T-helper 2 cell treated with Interferon-gamma antibody and Interleukin-4, amounts not matched to agents 100 ng/mL and 5 ng/mL, for 36 hours (primary cell): ENCODE measurements at regions not wholly inside any gene's neighbourhood (a gene's known extent, or its start where the extent isn't known, plus 50 kb on each side); places are given as distances from the start of the nearest gene placed in this dataset.
"Not testable (repeated sequence)": the region's sequence is repeated elsewhere in the genome, so short reads cannot be mapped to it uniquely, and the experiment has no call there.

Experiments used
- intact Hi-C: fragments of 100-400 bp; cut with micrococcal nuclease; formaldehyde crosslinking; loops from one replicate; pipeline ENCODE4 v1.15.1; 2023

DNA sequence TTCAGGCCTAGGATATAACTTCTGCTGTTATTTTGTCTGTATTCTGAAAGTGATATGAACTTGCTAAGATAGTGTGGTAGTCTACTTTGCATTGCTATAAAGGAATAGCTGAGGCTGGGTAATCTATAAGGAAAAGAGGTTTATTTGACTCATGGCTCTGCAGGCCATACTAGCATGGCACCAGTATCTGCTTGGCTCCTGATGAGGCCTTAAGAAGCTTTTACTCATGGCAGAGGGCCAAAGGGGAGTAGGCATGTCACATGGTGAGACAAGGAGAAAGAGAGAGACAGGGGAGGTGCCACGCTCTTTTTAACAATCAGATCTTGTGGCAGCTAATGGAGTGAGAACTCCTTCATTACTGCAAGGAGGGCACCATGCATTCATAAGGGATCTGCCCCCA is 247.3 kb downstream of the GPAT3 start:
- intact Hi-C loops: no loop called here

DNA sequence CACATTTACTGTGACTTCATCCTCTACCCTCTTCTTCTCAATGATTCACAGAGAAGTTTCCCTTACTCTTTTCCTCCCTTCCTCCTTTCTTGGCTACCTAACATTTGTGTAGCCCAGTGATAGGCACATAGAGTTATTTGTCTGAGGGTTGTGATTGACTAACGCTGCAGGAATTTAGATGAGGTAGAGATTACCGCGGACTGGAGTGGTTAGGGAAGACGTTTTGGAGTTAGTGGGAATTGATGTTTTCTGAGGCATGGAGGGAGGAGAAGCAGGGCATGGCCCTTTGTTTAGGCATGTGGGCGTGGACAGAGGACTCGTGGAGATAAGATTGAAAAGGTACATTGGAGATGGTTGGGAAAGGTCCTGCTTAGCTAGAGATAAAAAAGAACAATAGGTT is 246.7 kb downstream of the GPAT3 start:
- intact Hi-C loops: no loop called here

DNA sequence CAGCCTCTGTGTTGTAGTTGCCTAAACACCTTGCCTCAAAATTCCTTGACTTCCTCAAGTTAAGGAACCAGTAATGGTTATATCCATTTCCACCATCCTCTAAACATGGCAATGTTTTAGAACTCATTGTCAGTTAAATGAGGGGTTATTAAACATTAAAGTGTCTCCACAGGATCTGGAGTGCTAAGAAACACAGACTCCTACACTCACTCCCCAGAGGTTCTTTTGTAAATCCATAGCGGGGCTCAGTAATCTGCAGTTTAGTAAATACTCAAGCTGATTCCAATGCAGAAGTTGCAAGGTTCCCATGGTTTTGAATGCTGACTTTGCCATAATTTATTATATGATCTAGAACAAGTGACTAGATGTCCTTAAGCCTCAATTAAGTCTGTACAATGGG is 245.5 kb downstream of the GPAT3 start:
- intact Hi-C loops: no loop called here

DNA sequence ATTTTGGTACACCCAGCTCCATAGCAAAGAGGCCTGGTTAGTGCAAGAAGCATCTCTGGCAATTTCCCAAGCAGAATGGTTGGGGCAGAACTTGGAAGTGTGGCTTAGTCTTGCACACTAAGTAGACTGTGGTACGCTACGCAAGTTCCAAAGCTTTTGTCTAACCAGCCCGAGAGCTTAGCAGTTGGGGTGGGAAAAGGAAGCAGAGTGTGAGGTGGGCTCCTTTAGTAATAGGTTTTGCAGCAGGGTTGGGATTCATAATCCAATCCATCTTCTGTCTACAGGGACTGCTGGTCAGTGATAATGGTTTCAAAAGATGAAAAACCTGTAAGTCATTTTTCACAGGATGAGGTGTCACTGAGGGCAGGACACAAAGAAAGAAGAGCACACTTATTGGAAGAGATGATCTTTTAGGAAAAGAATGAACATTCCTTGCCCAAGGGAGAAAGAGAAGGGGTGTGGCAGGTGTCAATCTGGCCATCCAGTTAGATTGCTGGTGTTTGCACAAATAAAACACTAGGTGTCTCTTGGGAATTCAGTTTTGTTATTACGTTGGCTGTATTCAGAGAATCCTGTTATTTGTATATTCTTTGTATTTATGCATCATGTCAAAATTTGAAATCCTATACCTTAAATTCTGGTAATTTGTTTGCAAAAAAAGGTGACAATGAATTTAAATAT is 244.3 kb downstream of the GPAT3 start:
- intact Hi-C loops: no loop called here

DNA sequence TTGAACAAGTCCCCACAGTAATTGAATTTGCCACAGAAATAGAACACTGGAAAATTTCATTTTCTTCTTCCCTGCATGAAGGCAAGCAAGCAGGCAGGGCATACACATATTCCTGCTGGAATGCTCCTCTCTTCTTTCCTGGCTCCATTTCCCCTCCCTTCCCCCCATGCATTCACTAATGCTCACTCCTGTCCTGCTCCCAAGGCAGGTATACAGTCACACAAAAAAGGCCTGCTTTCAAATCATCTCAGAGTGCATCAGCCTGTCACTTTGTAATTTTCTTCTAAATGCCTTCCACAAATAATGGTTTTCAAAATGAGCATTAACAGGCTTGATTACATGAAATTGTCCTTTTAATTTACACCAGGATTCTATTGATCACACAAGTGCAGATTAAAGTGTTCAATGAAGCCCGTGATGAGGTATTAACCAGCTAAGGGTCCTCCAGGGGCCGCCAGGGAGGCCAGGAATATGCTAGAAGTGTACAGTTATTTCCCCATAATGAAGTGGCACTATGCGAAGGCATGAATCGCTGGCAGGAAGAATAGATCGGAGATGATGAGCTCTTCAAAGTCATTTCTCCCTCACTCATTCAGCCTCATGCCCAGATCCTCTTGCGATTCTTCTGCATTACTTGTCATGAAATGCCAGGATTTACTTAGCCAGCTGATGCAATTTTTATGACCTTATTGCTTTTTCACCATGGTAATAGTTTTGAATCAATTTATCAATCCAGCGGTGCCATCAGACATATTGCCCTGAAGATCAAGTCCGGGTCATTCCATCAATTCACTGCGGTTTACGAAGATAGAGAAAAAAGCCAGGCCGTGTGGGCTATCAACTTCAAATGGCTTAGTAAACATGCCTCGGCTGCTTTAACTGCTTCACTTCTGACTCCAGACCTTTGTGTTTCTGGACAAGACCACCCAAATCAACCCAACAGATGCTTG is 243.5 kb downstream of the GPAT3 start:
- intact Hi-C loops: no loop called here

DNA sequence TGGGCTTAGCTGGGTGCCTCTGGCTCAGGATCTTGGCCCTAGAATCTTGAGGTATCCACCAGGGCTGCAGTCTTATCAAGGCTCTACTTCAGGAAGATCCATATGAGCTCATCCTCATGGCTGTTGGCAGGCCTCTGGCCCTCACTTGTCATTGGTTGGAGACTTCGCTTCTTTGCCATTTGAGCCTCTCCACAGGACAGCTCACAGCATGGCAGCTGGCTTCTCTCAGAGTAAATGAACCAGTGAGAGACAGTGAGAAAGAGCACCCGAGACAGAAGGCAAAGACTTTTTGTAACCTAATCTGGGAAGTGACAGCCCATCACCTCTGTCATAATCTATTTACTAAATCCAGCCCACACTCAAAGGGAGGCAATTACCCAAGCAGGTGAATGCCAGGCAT is 236.8 kb downstream of the GPAT3 start:
- intact Hi-C loops: no loop called here

DNA sequence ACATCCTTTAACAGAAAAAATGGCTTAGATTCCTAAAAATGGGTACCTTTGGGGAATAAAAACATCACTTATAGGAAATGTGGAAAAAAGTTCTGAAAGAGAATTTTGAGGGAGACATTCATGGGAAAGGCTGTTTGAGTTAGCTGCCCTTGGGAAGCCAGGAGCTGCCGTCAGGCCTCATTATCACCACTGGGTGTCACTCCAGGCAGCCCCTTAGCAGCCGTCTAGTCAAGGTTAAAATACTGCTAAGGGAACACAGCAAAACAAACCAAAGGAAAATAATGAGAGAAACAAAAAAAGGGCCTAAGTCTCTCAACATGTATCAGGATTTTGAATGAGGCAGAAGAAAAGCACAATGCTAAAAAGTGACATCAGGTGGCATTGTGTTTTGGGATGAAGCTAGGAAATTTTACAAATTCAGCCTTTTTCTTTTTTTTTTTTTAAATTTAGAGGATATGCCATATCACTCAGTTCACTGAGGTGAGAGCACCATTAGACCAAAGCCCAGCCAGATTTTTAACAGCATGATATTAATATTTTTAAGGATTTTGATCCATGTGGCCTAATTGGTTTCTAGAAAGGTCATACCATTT is 235.3 kb downstream of the GPAT3 start:
- intact Hi-C loops: no loop called here

DNA sequence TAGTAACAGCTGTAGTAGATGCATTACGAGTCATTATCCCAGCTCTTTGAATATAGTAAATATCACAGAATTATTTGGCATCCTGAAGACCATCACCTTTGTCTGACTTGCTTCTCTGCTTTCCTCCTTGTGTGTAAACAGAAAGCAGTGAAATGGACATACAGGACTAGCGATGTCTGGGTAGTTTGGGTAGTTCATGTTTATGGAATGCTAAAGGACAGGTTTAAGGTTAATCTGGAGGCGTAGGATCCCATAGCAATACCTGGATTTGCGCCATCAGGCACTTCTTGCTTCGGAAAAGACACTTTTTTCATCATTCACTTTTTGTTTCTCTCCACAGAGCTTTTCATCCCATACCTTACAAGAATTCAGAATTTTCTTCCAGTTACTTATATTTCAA is 232.2 kb downstream of the GPAT3 start:
- intact Hi-C loops: no loop called here

DNA sequence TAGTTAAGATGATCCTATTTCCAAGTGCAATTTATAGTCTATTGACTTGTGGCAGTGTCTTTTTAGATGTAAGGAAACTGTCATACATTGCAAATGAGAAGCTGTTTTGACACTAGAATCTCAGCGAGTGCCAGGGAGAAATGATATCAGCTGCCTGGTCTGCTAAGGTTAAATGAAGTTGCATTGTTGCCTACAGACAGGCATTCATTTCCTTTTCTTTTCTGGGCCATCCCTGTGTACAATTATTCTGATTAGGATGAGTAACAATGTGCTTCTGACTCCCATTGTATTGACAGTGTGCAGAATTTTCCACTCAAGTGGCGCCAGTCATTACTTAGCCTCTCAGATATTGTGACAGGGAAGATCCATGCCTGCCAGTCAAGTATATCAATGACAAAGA is 231.2 kb downstream of the GPAT3 start:
- intact Hi-C loops: no loop called here

DNA sequence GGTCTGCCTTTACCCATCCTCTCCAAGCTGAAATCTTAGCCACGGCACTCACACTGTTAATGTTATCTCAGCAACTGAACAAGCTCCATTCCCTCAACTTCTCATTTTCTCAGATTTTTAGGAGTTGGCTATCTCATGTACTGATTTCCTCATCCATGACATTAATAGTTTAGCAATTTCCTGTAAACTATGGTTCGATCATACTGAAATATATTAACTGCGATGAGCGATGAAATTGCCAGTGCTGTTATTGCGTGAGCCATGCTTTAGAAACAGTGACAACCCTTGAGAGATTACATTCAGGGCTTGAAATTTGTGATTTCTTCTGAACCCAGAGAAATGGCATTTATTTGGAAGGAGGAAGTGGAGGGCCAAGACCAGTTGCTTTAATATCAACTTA is 223.7 kb downstream of the GPAT3 start:
- intact Hi-C loops: no loop called here

DNA sequence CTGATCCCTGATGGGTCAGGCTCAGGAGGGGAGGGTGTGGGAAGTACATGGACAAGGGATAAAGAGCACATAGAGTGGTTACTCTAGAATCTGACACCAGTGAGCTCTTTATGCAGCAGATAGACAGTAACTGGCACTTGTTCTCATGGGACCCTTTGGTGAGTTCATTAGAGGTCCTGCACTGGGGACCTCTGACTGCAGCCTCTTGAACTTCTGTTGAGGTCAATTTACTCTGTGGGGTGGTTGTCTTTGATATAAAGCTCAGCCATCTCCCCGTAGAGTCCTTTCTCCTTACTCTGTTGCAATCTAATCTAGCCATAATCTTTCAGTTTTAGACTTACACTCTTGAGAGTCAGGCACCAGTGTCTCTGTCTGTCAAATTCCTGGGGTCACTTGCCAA is 222.4 kb downstream of the GPAT3 start:
- intact Hi-C loops: no loop called here

DNA sequence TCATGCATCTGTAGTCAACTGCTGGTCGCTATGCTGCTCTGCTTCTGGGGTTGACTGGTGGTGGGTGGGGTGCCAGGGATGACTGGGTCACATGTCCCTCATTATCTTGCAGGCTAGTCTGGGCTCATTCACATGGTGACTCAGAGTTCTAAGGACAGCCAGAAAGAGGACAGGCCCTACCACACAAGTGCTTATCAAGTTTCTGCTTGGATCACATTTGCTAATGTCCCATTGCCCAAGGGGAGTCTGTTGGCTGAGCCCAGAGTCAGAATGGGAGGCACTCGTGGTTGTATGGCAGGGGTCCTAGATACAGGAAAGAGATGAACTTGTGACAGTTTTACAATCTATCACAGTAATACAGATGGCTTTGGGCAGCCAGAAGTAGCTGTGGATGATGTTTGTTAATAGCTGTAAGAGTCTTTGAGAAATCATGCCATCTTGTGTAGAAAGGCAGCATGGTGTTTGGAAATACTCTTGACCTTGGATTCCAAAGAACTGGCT is 221.3 kb downstream of the GPAT3 start:
- intact Hi-C loops: no loop called here

DNA sequence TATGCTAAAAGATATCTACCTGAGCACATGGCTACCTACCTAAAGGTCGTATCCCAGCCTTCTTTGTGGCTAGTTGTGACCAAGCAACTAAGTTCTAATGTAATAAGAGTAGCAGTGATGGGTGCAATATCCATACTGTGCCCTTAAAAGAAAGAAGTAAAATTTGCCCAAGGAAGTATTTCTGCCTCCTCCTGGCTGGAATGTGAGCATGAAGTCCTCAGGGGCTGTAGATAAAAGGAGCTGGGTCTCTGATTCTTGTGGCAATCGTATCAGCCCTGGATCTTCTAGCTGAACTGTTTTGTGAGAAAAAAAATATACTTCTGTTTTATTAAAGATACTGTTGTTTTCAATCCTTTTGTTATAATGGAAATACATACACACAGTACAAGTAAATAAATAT is 217.4 kb downstream of the GPAT3 start:
- intact Hi-C loops: no loop called here

DNA sequence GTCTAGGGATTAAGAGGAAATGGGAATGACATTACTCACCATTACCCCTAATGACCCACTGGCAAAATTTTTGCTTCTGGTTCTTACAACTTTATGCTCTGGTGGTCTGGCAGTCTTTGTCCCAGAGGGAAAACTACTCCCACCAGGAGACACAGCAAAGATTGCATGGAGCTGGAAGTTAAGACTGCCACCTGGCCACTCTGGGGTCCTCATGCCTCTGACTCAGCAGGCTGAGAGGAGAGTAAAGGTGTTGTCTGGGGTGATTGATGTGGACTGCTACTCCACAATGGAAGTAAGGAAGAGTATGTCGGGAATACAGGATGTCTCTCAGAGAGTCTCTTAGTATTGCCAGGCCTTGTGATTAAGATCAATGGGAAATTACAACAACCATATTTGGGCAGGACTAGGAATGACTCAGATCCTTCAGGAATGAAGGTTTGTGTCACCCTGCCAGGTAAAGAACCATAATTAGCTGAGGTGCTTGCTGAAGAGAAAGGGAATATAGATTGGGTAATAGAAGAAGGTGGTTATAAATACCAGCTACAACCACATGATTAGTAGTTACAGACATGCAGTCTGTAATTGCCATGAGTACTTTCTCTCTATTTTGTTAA is 215.5 kb downstream of the GPAT3 start:
- intact Hi-C loops: no loop called here

DNA sequence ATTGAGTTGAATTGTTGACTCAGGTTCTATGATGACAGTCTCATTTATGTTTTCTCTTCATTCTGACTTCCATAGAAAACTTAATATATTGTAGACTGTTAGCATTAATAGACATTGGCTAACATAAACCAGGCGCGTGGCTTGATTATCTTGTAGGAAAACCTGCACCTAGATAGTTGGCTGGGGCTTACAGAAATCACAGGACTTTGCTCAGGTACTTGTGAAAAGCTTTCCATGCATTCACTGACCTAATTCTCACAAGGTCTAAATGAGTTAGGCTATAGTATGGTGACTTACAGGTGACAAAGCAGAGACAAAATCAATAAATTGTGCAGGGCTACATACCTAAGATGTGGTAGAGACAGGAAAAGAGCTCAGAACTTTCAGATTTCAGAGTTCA is 212.8 kb downstream of the GPAT3 start:
- intact Hi-C loops: no loop called here

DNA sequence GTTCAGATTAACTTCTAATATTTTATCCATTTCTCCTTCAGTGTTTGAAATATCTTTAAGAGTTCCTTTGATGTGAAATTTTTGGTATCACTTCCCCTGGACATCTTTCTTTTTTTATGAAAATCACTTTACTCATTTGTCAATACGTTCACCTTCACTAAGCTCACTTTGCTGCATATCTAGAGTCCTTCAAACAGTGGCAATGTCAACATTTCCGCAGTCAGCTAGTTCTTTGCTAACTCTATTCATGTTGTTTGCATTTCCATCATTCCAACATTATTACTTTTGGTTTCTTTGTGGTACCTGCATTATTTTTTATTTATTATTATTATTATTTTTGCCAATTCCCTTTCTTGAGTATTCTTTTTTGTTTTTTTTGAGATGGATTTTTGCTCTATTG is 203.0 kb downstream of the GPAT3 start:
- intact Hi-C loops: no loop called here

DNA sequence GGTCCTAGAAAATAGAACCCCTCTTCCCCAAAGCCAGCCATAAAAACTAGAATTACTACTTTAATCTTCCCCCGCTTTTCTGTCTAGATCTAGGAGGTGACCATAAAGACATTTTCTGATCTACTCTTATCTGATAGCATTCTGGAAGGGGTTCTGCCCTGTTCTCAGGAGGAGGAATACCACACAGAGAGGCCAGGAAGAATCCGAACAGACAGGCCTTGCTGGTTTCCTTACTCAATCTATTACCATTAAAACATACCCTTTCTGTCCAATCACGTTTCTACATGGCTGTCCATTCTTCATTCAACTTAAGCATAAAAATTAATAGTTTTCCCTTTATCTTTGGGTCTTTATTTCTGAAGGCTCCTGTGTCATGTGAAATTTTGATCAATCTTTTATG is 198.7 kb downstream of the GPAT3 start:
- intact Hi-C loops: no loop called here

DNA sequence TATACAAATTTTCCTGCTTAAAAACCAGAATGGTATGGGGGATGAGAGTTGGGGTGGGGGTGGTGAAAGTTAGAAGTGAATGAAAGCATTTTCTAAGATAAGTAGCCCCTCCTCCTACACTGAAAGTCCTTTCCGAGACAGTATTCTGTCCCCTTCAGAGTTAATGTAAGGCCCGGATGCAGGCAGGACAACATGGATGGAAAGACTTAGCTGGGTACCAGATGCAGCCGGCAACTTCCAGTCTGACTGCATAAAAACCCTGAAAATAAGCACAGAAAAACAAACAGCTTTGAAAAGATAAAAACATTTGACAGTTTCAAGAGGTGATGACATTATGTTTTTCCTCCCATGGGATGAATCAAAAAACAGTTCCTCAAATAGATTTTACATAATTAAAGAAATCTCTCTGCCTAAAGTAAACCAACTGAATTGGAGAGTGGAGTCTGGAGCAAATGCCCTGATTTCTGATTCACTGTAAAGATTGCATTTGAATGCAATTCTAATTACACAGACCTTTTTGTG is 196.3 kb downstream of the GPAT3 start:
- intact Hi-C loops: no loop called here

DNA sequence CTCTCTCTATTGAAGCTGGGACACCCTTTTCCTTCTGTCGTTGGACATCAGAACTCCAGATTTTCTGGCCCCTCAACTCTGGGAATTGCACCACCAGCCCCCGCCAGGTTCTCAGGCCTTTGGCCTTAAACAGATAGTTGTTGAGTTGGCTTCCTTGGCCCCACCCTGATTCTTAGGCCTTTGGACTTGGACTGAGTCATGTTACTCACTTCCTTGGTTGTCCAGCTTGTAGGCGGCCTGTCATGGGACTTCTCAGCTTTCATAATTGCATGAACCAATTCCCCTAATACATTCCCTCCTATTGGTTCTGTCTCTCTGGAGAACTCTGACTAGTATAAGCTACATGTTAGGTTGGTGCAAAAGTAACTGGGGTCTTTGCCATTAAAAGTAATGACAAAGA is 195.7 kb downstream of the GPAT3 start:
- intact Hi-C loops: no loop called here

DNA sequence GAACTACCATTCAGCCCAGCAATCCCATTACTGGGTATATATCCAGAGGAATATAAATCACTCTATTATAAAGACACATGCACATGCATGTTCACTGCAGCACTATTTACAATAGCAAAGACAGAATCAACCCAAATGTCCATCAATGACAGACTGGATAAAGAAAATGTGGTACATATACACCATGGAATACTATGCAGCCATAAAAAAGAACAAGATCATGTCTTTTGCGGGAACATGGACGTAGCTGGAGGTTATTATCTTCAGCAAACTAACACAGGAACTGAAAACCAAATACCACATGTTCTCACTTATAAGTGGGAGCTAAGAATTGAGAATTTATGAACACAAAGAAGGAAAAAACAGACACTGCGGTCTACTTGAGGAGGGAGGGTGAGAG is 195.1 kb downstream of the GPAT3 start:
- intact Hi-C loops: not testable (repeated sequence)

DNA sequence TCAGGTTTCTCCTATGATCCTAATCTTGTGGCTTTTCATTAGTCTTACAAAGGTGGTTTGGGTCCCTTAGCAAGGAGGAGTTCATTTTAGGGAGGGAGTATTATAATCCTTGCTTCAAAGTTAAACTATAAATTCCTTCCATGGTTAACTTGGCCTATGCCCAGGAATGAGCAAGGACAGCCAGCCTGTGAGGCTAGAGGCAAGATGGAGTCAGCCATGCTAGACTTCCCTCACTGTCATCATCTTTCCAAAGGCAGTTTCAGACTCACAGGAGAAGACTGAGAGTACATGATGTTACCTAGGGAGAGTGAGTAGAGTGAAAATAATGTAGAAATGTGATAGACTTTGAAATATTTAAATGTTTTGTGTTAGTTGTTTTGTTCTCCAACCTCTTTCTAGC is 192.3 kb downstream of the GPAT3 start:
- intact Hi-C loops: no loop called here
